ENCODE measurements at regions not wholly inside any gene's neighbourhood (a gene's known extent, or its start where the extent isn't known, plus 50 kb on each side); places are given as distances from the start of the nearest gene placed in this dataset.

DNA sequence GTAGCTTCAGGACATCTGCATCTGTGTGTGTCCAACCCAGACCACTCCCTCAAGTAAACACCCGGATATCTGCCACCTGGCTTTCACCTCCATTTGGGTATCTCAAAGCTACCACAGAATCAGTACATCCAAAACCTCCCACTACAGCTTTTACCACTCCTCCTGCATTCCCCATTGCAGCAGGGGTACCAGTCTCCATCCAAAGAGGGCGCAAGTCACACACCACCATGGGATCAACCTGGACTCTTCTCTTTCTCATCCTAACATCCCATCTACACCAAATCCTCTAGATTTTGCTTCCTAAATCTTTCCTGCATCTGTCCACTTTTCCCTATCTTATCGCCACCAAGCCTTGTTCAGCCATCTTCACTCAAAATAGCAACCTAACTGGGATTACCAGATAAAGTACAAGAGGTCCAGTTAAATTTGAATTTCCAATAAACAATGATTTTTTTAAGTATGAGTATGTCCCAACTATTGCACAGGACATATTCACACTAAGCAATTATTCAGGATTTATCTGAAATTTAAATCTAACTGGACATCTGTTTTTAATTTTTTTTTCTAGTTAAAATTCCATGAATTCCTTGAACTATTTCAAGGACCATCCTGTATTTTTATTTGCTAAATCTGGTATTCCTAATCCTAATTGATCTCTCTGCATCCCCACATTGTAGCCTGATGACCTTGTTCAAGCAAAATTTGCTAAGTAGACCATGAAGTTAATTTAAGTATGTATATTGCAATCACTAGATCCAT is 164.3 kb upstream of the MLN start:
- no peak overlapping the region for H3K4me3 ChIP-seq (ENCODE audit: low read depth, low read length)
- DNase-seq (ENCODE audit: low read depth): peak; percentile 7
- TF ChIP-seq, protein P1, sequence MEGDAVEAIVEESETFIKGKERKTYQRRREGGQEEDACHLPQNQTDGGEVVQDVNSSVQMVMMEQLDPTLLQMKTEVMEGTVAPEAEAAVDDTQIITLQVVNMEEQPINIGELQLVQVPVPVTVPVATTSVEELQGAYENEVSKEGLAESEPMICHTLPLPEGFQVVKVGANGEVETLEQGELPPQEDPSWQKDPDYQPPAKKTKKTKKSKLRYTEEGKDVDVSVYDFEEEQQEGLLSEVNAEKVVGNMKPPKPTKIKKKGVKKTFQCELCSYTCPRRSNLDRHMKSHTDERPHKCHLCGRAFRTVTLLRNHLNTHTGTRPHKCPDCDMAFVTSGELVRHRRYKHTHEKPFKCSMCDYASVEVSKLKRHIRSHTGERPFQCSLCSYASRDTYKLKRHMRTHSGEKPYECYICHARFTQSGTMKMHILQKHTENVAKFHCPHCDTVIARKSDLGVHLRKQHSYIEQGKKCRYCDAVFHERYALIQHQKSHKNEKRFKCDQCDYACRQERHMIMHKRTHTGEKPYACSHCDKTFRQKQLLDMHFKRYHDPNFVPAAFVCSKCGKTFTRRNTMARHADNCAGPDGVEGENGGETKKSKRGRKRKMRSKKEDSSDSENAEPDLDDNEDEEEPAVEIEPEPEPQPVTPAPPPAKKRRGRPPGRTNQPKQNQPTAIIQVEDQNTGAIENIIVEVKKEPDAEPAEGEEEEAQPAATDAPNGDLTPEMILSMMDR (IDR thresholded peaks at IDR 0.05; ENCODE audit: insufficient read depth, low read depth, low read length): peak; percentile 32

DNA sequence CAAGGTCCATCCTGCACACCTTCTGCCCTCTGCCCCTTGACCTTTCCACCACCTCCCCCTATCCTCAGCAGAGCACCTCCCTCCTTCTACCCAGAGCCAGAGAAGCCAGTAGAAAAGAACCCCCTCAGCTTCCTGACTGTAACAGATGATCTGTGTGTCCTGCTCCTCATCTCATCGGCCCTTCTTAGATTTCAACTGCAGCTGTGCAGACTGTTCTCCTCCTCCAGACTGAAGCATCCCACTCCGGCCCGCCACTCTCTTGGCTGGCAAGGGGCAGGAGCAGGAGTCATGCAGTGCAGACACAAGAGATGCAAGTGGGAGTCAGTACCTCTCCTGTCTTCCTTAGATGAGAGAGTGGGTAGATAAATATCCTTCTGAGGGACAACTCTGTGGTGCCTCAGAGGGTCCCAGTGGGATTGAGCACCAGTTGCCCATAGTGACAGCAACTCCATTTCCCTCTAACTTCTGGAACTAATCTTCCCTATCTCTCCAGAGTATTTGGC is 163.5 kb upstream of the MLN start:
- TF ChIP-seq, protein P1 (IDR thresholded peaks at IDR 0.05; ENCODE audit: insufficient read depth, low read depth, low read length): no peak
- no peak overlapping the region for H3K4me3 ChIP-seq (ENCODE audit: low read depth, low read length)
- no peak for DNase-seq (ENCODE audit: low read depth)

DNA sequence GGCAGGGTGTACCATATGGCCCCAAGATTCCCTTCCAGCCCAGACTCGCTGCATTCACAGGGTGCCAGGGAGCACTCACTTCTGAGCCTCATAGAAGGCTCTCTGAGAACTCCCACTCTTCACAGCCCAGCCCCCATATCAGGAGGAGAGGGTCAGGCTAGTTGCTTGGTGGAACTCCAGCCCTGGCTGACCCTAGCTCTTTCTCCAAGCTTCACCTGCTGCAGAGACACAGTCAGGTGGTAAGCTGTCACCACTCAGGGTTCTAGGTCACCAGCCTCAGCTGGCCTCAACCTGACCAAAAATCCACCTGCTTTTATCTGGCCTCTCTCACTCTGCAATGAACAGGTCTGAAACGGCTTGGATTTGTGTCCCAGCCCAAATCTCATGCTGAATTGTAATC is 162.7 kb upstream of the MLN start:
- no peak overlapping the region for H3K4me3 ChIP-seq (ENCODE audit: low read depth, low read length)
- no peak for DNase-seq (ENCODE audit: low read depth)
- TF ChIP-seq, protein P1 (IDR thresholded peaks at IDR 0.05; ENCODE audit: insufficient read depth, low read depth, low read length): no peak

GRCh38 chr6:33965766-33966165 is 162.0 kb upstream of the MLN start:
- DNase-seq (ENCODE audit: low read depth): no peak
- TF ChIP-seq, protein P1 (IDR thresholded peaks at IDR 0.05; ENCODE audit: insufficient read depth, low read depth, low read length): no peak
- no peak overlapping the region for H3K4me3 ChIP-seq (ENCODE audit: low read depth, low read length)

DNA sequence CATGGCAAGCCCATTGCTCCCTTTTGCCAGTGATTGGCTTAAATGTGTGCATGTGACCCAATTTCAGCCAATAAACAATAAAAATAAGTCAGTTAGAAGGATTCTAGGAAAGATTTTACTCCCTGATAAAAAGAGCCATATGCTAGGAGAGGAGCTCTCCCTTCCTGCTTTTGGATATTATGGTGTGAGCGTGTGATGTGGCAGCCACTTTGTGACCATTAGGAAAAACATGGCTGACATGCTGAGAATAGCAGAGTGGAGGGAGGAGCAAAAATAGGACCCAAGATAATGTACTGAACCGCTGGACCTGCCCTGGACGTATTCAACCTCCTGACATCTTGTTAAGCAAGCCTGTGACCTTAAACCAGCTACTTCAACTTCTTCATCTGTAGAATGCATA is 160.6 kb upstream of the MLN start:
- DNase-seq (ENCODE audit: low read depth): no peak
- H3K4me3 ChIP-seq (ENCODE audit: low read depth, low read length): no peak overlapping the region
- TF ChIP-seq, protein P1 (IDR thresholded peaks at IDR 0.05; ENCODE audit: insufficient read depth, low read depth, low read length): no peak

DNA sequence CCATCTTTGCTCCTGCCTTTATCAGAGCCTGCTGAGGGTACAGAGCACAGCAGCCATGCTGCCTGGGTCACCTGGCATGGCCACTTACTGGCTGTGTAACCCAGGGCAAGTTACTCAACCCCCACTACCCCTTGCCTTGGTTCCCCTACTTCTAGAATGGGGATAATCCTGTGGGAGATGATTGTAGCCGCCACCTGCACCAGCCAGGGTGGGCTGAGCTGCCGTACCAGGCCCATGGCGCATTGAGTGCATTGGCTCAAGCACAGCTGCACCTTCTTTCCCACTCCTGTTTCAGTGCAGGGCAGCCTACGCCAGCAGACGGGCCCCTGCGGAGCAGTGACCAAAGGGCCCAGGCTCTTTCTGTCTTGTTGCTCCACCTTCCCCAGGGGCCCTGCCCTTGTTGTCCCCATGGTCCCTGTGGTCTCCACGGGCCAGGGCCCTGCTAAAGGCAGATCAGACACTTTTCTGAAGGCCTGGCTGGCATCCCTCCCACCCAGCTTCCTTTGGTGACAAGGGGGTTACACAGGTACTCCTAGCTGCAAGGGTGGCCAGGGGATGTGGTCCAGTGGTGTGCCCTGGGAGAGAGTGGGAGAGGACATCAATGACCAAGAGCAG is 159.4 kb upstream of the MLN start:
- TF ChIP-seq, protein P1 (IDR thresholded peaks at IDR 0.05; ENCODE audit: insufficient read depth, low read depth, low read length): no peak
- H3K4me3 ChIP-seq (ENCODE audit: low read depth, low read length): no peak overlapping the region
- no peak for DNase-seq (ENCODE audit: low read depth)

Data from fibroblast of villous mesenchyme (primary cell).